Effector memory CD8-positive, alpha-beta T cell (primary cell): ENCODE measurements at regions not wholly inside any gene's neighbourhood (a gene's known extent, or its start where the extent isn't known, plus 50 kb on each side); places are given as distances from the start of the nearest gene placed in this dataset.
"Not testable (repeated sequence)": the region's sequence is repeated elsewhere in the genome, so short reads cannot be mapped to it uniquely, and the experiment has no call there.

ENCODE experiments used
- ATAC-seq: fragments of 150-1000 bp; cut with Tn5 transposase; replicated peaks from 2 replicates; pipeline ENCODE4 v1.10.0; 2021; ENCODE audit warnings: mild to moderate bottlenecking, moderate library complexity
- DNase-seq, 3 experiments: peaks; one replicate each; pipeline ENCODE4 v3.0.0; 2021
- H3K27ac Mint-ChIP-seq, 2 donors: one replicate each; pipeline ENCODE4 v1.8.0; 2022; ENCODE audit warnings: mild to moderate bottlenecking in 2 of 2, mixed read lengths in 2 of 2, moderate library complexity in 2 of 2
- H3K27me3 Mint-ChIP-seq, 2 donors: one replicate each; pipeline ENCODE4 v1.8.0; 2022; ENCODE audit warnings: mixed read lengths in 2 of 2
- H3K36me3 Mint-ChIP-seq: one replicate; pipeline ENCODE4 v1.8.0; 2022; ENCODE audit warnings: mild to moderate bottlenecking, moderate library complexity, mixed read lengths; ENCODE audit not compliant: insufficient read depth
- H3K4me1 Mint-ChIP-seq, 2 donors: one replicate each; pipeline ENCODE4 v1.8.0; 2022; ENCODE audit warnings: low read depth in 2 of 2, mixed read lengths in 2 of 2
- H3K4me3 Mint-ChIP-seq, 2 donors: one replicate each; pipeline ENCODE4 v1.8.0; 2022; ENCODE audit warnings: mild to moderate bottlenecking in 2 of 2, mixed read lengths in 2 of 2, moderate library complexity in 2 of 2
- H3K9me3 Mint-ChIP-seq, 2 donors: one replicate each; pipeline ENCODE4 v1.8.0; 2022; ENCODE audit warnings: mixed read lengths in 2 of 2

GRCh38 chr22:49400941-49401598, 426.6 kb downstream of the BRD1 start:
- no peaks in the 10 kb centered on the region for H3K36me3 Mint-ChIP-seq
- H3K9me3 Mint-ChIP-seq = no peaks in the 10 kb centered on the region
- ATAC-seq (no peak), DNase-seq (no peak)
- peaks cover 0 to 17% of the 10 kb centered on the region in 2 donors for H3K27me3 Mint-ChIP-seq
- no peak overlapping the region for H3K27ac Mint-ChIP-seq
- no peak overlapping the region for H3K4me3 Mint-ChIP-seq
- H3K4me1 Mint-ChIP-seq = no peaks in the 10 kb centered on the region

DNA sequence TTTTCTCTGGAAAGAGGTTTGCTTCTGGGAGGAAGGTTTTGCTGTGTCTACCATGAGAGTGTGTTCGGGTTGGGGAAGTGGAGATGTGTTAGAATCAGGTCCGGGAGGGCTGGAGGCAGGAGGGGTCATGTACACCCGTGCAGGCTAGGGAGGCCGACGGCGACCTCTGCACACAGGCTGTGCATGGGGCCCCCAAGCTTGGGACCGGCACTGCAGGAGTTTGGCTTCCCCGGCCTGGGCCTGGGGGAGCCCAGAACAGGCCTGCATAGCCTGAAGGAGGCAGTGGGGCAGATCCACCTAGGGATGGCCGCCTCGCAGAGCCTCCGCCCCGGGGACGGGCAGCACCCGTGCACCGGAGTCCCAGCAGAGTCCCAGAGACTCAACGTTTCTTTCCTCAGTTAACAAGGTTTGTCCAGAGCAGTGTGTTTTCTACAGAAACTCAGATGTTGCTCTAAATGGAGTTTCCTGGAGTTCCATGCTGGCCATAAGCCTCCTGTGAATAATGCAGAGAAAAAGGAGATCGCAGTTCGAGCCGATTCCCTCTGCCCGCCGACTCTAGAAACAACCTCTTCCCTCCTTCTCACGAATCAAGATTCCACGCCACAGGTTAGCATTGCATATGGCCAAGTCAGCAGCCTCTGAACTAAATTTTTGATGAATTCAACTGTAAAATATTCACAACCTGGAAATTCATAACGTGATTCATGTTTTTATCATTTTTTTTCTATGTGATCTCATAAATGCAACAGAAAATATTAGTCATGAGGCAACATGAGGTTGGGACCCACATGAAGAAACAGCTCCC, 427.3 kb downstream of the BRD1 start:
- H3K27me3 Mint-ChIP-seq = peaks cover 0 to 12% of the 10 kb centered on the region in 2 donors
- H3K9me3 Mint-ChIP-seq = no peaks in the 10 kb centered on the region
- H3K4me1 Mint-ChIP-seq = no peaks in the 10 kb centered on the region
- H3K27ac Mint-ChIP-seq = no peak overlapping the region
- no peaks in the 10 kb centered on the region for H3K36me3 Mint-ChIP-seq
- no peak for ATAC-seq
- H3K4me3 Mint-ChIP-seq = no peak overlapping the region
- no peak for DNase-seq

DNA sequence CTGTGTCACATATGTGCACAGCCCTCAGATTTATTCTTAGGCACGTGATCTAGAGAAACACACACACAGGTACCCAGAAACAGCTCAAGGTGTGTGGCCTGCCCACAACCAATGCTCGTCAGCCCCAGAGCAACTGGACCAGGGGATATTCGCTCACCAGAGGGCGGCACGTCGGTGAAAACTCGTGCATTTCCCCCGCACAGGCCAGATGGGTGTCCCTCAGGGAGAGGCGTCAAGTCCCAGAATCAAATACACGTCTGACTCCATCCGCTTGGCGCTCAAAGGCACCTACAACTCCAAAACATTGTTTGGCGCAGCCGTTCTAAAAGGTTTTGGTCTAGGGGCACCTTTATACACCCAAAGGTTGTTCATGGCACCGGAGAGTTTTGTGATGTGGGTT, 429.0 kb downstream of the BRD1 start:
- peaks cover 2 to 7% of the 10 kb centered on the region in 2 donors for H3K9me3 Mint-ChIP-seq
- ATAC-seq = no peak
- no peaks in the 10 kb centered on the region for H3K4me1 Mint-ChIP-seq
- no peak overlapping the region for H3K4me3 Mint-ChIP-seq
- H3K27ac Mint-ChIP-seq = no peak overlapping the region
- H3K36me3 Mint-ChIP-seq = no peaks in the 10 kb centered on the region
- DNase-seq = no peak
- H3K27me3 Mint-ChIP-seq = peaks cover 0 to 22% of the 10 kb centered on the region in 2 donors

- Mint-ChIP-seq H3K9me3 (peaks cover 2 to 8% of the 10 kb centered on the region in 2 donors), H3K27ac (no peak overlapping the region), H3K4me3 (no peak overlapping the region), H3K36me3 (no peaks in the 10 kb centered on the region), H3K27me3 (peaks cover 4 to 22% of the 10 kb centered on the region in 2 donors), H3K4me1 (no peaks in the 10 kb centered on the region)
- DNase-seq (no peak), ATAC-seq (no peak)
These were observed 429.6 kb downstream of the BRD1 start for GRCh38 chr22:49398115-49398514.

DNA sequence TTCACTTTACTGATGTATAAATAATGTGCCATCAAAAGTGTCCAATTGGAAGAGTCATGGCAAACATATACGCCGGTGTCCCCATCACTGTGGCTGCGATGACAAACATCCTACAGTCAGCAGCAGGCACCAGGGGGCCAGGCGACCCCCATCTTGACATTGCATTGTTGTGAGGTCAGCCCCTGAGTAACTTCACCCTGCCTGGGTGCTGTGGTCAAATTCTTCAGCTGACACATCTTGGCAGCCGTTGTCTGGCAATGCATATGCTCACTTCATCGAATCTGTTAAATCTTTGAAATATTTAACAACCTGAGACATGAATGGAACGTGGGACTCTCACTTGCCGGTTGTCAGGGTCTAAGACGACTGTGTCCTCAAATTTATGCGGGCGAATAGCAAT, 430.9 kb downstream of the BRD1 start:
- Mint-ChIP-seq H3K36me3 (no peaks in the 10 kb centered on the region), H3K27me3 (peaks cover 15 to 34% of the 10 kb centered on the region in 2 donors), H3K27ac (no peak overlapping the region), H3K4me1 (no peaks in the 10 kb centered on the region), H3K4me3 (no peak overlapping the region), H3K9me3 (peaks cover 2 to 8% of the 10 kb centered on the region in 2 donors)
- ATAC-seq (no peak), DNase-seq (no peak)

DNA sequence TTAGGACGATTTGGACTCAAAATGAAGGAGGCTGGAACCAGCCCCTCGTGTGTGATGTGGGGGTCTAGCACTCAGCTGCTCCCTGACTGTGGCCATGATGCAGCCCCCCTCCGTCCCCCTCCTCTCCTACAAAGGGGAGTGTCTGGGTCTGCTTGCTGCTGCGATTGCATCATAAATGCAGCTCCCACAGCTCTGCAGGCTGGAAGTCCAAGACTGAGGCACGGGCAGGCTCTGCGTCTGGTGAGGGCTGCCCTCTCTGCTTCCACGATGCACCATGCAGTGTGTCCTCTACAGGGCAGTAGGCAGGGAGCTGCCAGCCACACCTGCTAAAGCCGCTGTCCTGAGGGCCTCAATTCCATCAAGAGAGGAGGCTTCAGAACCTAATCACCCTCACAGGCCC, 432.1 kb downstream of the BRD1 start:
- Mint-ChIP-seq H3K36me3 (no peaks in the 10 kb centered on the region), H3K4me1 (no peaks in the 10 kb centered on the region), H3K9me3 (peaks cover 2 to 8% of the 10 kb centered on the region in 2 donors), H3K27ac (no peak overlapping the region), H3K27me3 (peaks cover 23 to 46% of the 10 kb centered on the region in 2 donors), H3K4me3 (no peak overlapping the region)
- DNase-seq = no peak
- ATAC-seq = no peak

- not testable (repeated sequence) for H3K36me3 Mint-ChIP-seq, H3K4me3 Mint-ChIP-seq, H3K9me3 Mint-ChIP-seq, H3K4me1 Mint-ChIP-seq, H3K27ac Mint-ChIP-seq, DNase-seq, ATAC-seq
- H3K27me3 Mint-ChIP-seq = peaks cover 27 to 52% of the 10 kb centered on the region in 2 donors
These were observed 432.6 kb downstream of the BRD1 start for GRCh38 chr22:49395062-49395461.

GRCh38 chr22:49394116-49394785, 433.4 kb downstream of the BRD1 start:
- Mint-ChIP-seq H3K27me3 (peaks cover 27 to 53% of the 10 kb centered on the region in 2 donors), H3K9me3 (peaks cover 2 to 8% of the 10 kb centered on the region in 2 donors), H3K4me1 (no peaks in the 10 kb centered on the region), H3K4me3 (no peak overlapping the region), H3K36me3 (no peaks in the 10 kb centered on the region), H3K27ac (no peak overlapping the region)
- DNase-seq (no peak), ATAC-seq (no peak)

GRCh38 chr22:49393526-49393925, 434.1 kb downstream of the BRD1 start:
- no peak overlapping the region for H3K27ac Mint-ChIP-seq

GRCh38 chr22:49392841-49393510, 434.7 kb downstream of the BRD1 start:
- Mint-ChIP-seq H3K27ac (no peak overlapping the region), H3K9me3 (peaks cover 2 to 8% of the 10 kb centered on the region in 2 donors), H3K36me3 (no peaks in the 10 kb centered on the region), H3K27me3 (peaks cover 27 to 53% of the 10 kb centered on the region in 2 donors), H3K4me1 (no peaks in the 10 kb centered on the region), H3K4me3 (no peak overlapping the region)
- no peak for ATAC-seq
- no peak for DNase-seq

More at GRCh38 chr22:49393526-49393925, 434.1 kb downstream of the BRD1 start:
- Mint-ChIP-seq H3K4me1 (no peaks in the 10 kb centered on the region), H3K27me3 (peaks cover 27 to 53% of the 10 kb centered on the region in 2 donors), H3K9me3 (peaks cover 2 to 8% of the 10 kb centered on the region in 2 donors), H3K4me3 (no peak overlapping the region), H3K36me3 (no peaks in the 10 kb centered on the region)
- no peak for ATAC-seq
- DNase-seq = no peak

DNA sequence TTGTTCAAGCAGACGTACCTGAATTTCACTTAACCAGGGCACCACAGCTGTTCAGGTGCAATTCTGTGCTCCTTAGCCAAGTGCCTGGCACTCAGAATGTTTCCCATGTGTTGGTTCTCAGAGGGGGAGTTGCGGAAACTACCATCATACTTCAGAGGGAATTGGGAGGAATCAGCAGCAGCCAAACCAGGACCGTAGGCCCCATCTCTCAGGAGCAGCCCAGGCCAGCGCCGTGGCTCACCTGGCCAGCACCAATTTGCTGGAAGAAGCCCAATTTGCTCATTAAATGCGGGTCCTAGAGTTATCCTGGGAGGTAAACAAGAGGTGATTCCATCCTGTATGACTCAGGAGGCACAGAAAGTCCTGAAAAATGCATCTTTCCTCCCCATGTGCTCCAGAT, 435.4 kb downstream of the BRD1 start:
- no peaks in the 10 kb centered on the region for H3K36me3 Mint-ChIP-seq
- H3K4me1 Mint-ChIP-seq = no peaks in the 10 kb centered on the region
- H3K9me3 Mint-ChIP-seq = peaks cover 2 to 8% of the 10 kb centered on the region in 2 donors
- no peak overlapping the region for H3K4me3 Mint-ChIP-seq
- DNase-seq (no peak), ATAC-seq (no peak)
- H3K27me3 Mint-ChIP-seq = peaks cover 27 to 53% of the 10 kb centered on the region in 2 donors
- H3K27ac Mint-ChIP-seq = no peak overlapping the region

- no peak for DNase-seq
- H3K4me1 Mint-ChIP-seq = no peaks in the 10 kb centered on the region
- no peak overlapping the region for H3K4me3 Mint-ChIP-seq
- no peaks in the 10 kb centered on the region for H3K36me3 Mint-ChIP-seq
- peaks cover 2 to 8% of the 10 kb centered on the region in 2 donors for H3K9me3 Mint-ChIP-seq
- no peak overlapping the region for H3K27ac Mint-ChIP-seq
- H3K27me3 Mint-ChIP-seq = peaks cover 27 to 53% of the 10 kb centered on the region in 2 donors
- no peak for ATAC-seq
These were observed 436.2 kb downstream of the BRD1 start for GRCh38 chr22:49391436-49391835.

DNA sequence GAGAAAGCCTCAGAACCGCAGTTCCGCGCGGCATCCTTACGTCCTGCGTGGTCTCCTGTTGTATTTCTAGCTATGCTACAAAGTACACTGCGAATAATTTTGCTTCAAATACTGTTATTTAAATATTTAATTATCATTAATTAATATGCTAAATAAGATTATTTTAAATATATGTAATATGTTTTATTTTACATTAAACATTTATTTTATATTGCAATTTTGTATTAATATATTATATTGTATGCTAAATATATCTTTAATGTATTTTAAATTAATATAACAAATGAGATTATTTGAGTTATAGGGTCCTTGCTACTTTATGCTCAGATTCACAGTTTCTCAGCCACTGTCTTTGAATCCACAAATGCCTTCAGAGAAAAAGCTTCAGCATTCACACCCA, 436.7 kb downstream of the BRD1 start:
- Mint-ChIP-seq H3K27me3 (peaks cover 27 to 53% of the 10 kb centered on the region in 2 donors), H3K27ac (no peak overlapping the region), H3K36me3 (no peaks in the 10 kb centered on the region), H3K4me1 (no peaks in the 10 kb centered on the region), H3K9me3 (peaks cover 2 to 8% of the 10 kb centered on the region in 2 donors), H3K4me3 (no peak overlapping the region)
- no peak for DNase-seq
- no peak for ATAC-seq
